NCI-H1092 (cell line): ENCODE measurements at regions not wholly inside any gene's neighbourhood (a gene's known extent, or its start where the extent isn't known, plus 50 kb on each side); places are given as distances from the start of the nearest gene placed in this dataset.
"Not testable (repeated sequence)": the region's sequence is repeated elsewhere in the genome, so short reads cannot be mapped to it uniquely, and the experiment has no call there.

ENCODE experiments used
- DNase-seq: peaks from one replicate; lab custom pipeline; 2025; lab: John Stamatoyannopoulos, UW

GRCh38 chr1:245026247-245026646 is 128.5 kb upstream of the KIF26B start:
- no peak for DNase-seq

- DNase-seq: no peak
These were observed 129.3 kb upstream of the KIF26B start for GRCh38 chr1:245025525-245025924.

GRCh38 chr1:245023222-245023621 is 131.6 kb upstream of the KIF26B start:
- DNase-seq: no peak

GRCh38 chr1:245019910-245020486 is 134.8 kb upstream of the KIF26B start:
- no peak for DNase-seq

- peak; percentile 75 for DNase-seq
These were observed 138.1 kb upstream of the KIF26B start for GRCh38 chr1:245016700-245017099.

- no peak for DNase-seq
These were observed 139.8 kb upstream of the KIF26B start for GRCh38 chr1:245015031-245015430.

- no peak for DNase-seq
These were observed 140.3 kb upstream of the KIF26B start for GRCh38 chr1:245014247-245015029.

- no peak for DNase-seq
These were observed 144.7 kb upstream of the KIF26B start for GRCh38 chr1:245010018-245010614.

GRCh38 chr1:245008761-245009160 is 144.4 kb upstream of the HNRNPU start:
- DNase-seq: no peak

GRCh38 chr1:245007852-245008251 is 143.5 kb upstream of the HNRNPU start:
- DNase-seq: no peak

- no peak for DNase-seq
These were observed 138.9 kb upstream of the HNRNPU start for GRCh38 chr1:245003246-245003645.

- DNase-seq: no peak
These were observed 136.9 kb upstream of the HNRNPU start for GRCh38 chr1:245001252-245001651.

GRCh38 chr1:245000872-245001188 is 136.5 kb upstream of the HNRNPU start:
- DNase-seq: no peak

GRCh38 chr1:244999644-245000043 is 135.3 kb upstream of the HNRNPU start:
- not testable (repeated sequence) for DNase-seq

GRCh38 chr1:244998717-244999346 is 134.5 kb upstream of the HNRNPU start:
- DNase-seq: no peak

- DNase-seq: no peak
These were observed 131.5 kb upstream of the HNRNPU start for GRCh38 chr1:244995602-244996400.

GRCh38 chr1:244992833-244993232 is 128.5 kb upstream of the HNRNPU start:
- DNase-seq: no peak

GRCh38 chr1:244989813-244990212 is 125.5 kb upstream of the HNRNPU start:
- no peak for DNase-seq

GRCh38 chr1:244988521-244988920 is 124.2 kb upstream of the HNRNPU start:
- DNase-seq: no peak

- DNase-seq: no peak
These were observed 116.3 kb upstream of the HNRNPU start for GRCh38 chr1:244980605-244981004.

- no peak for DNase-seq
These were observed 110.2 kb upstream of the HNRNPU start for GRCh38 chr1:244974550-244974949.

GRCh38 chr1:244974106-244974505 is 109.8 kb upstream of the HNRNPU start:
- DNase-seq: no peak
